K562 (cell line): ENCODE measurements at regions not wholly inside any gene's neighbourhood (a gene's known extent, or its start where the extent isn't known, plus 50 kb on each side); places are given as distances from the start of the nearest gene placed in this dataset.

Experiments used
- ATAC-seq: fragments of 200-7000 bp; cut with Tn5 transposase; 3 replicates; pipeline ENCODE4 v1.9.1; 2020; ENCODE audit warnings: moderate library complexity
- BruUV-seq: library from RNA; stranded (reverse); fragments of 400-500 nt; replicated peaks from 2 replicates; lab custom pipeline; 2021; lab: Mats Ljungman, UMichigan
- CTCF ChIA-PET: fragments of 300-600 bp; formaldehyde crosslinking; extraction: SDS; loops from one replicate; lab custom pipeline; 2021; ENCODE audit warnings: low intra/inter-chr PET ratio; lab: Yijun Ruan, JAX
- POLR2A ChIA-PET: fragments of 300-600, 350-650 bp; sonication (Branson Sonifier 250); formaldehyde crosslinking; extraction: SDS; loops from one replicate; lab custom pipeline; 2021; ENCODE audit warnings: antibody characterized with exemption, inconsistent platforms; lab: Yijun Ruan, JAX
- DNase-seq, 4 experiments: peaks; one replicate each; pipeline versions ENCODE4 v3.0.0 to v3.0.0-alpha.2; 2011 to 2018; ENCODE audit warnings: low spot score in 3 of 4, mixed read lengths in 3 of 4; ENCODE audit errors: extremely low read depth in 1 of 4
- FAIRE-seq: peaks from 2 replicates; lab custom pipeline; 2011; peaks lifted over from hg19 to GRCh38; lab: Jason Lieb, UNC
- H2AFZ ChIP-seq: 2 replicates; pipeline ENCODE4 v1.6.0; 2011; ENCODE audit warnings: low read depth, low read length, control low read depth, inconsistent platforms
- H3K27ac ChIP-seq: fragments of 200-600 bp; 3 replicates; pipeline ENCODE4 v1.8.0; 2011; ENCODE audit warnings: low read depth, mild to moderate bottlenecking, control low read depth, inconsistent platforms, low read length, moderate library complexity, mixed read lengths; ENCODE audit errors: extremely low read depth
- H3K27me3 ChIP-seq, 2 experiments: fragments of 300-600 bp in 1 of 2; 2 replicates in 1 of 2; 3 replicates in 1 of 2; pipeline versions ENCODE4 v1.6.0 to v1.8.0; 2011; ENCODE audit warnings: inconsistent platforms in 2 of 2, low read length in 2 of 2, mild to moderate bottlenecking in 1 of 2, mixed read lengths in 1 of 2, moderate library complexity in 1 of 2; ENCODE audit not compliant: control insufficient read depth in 2 of 2, insufficient read depth in 2 of 2
- H3K36me3 ChIP-seq: fragments of 300-600 bp; 3 replicates; pipeline ENCODE4 v1.8.0; 2011; ENCODE audit warnings: mild to moderate bottlenecking, low read length, inconsistent platforms; ENCODE audit not compliant: control insufficient read depth, insufficient read depth
- H3K4me1 ChIP-seq, 2 experiments: fragments of 200-600 bp in 1 of 2; replicated peaks in 1 of 2; 2 replicates in 1 of 2; 3 replicates in 1 of 2; pipeline versions ENCODE4 v1.5.1 to v1.8.0; 2011; ENCODE audit warnings: inconsistent platforms in 2 of 2, low read length in 2 of 2, mild to moderate bottlenecking in 1 of 2, mixed read lengths in 1 of 2, moderate library complexity in 1 of 2; ENCODE audit not compliant: control insufficient read depth in 2 of 2, insufficient read depth in 2 of 2
- H3K4me2 ChIP-seq: 2 replicates; pipeline ENCODE4 v1.6.1; 2011; ENCODE audit warnings: low read length, control low read depth, inconsistent platforms, mixed read lengths; ENCODE audit not compliant: insufficient read depth
- H3K4me3 ChIP-seq: fragments of 200-600 bp; sonication (generic), shearing (Covaris generic); 2 replicates; pipeline ENCODE4 v1.5.1; 2016; ENCODE audit warnings: control low read depth, inconsistent platforms
- H3K79me2 ChIP-seq: fragments of 200-600 bp; 3 replicates; pipeline ENCODE4 v1.8.0; 2011; ENCODE audit warnings: low read length, inconsistent platforms; ENCODE audit not compliant: control insufficient read depth, insufficient read depth
- H3K9ac ChIP-seq, 2 experiments: 2 replicates each; pipeline versions ENCODE4 v1.6.0 to v1.6.1; 2011; ENCODE audit warnings: low read depth in 2 of 2, low read length in 2 of 2, control low read depth in 1 of 2, inconsistent platforms in 1 of 2, mild to moderate bottlenecking in 1 of 2, mixed read lengths in 1 of 2; ENCODE audit not compliant: insufficient read depth in 1 of 2
- H3K9me1 ChIP-seq: one replicate; pipeline ENCODE4 v1.6.0; 2011; ENCODE audit warnings: inconsistent platforms, mild to moderate bottlenecking, low read length, moderate library complexity; ENCODE audit not compliant: control insufficient read depth, insufficient read depth
- H3K9me3 ChIP-seq: replicated peaks from 2 replicates; pipeline ENCODE4 v1.5.1; 2011; ENCODE audit warnings: low read depth, low read length, inconsistent platforms; ENCODE audit not compliant: control insufficient read depth, insufficient read depth
- H4K20me1 ChIP-seq: replicated peaks from 2 replicates; pipeline ENCODE4 v1.6.1; 2011; ENCODE audit warnings: low read length, inconsistent platforms, mixed read lengths; ENCODE audit not compliant: control insufficient read depth, insufficient read depth
- DNMT1 ChIP-seq: fragments of 450-650 bp; IDR thresholded peaks from 2 replicates; pipeline ENCODE4 v1.6.1; 2016; ENCODE audit warnings: antibody characterized with exemption, mild to moderate bottlenecking
- FUS ChIP-seq: fragments of 200-400 bp; formaldehyde crosslinking; optimal IDR thresholded peaks from 2 replicates; pipeline ENCODE3; 2017; ENCODE audit warnings: low read depth, low read length
- HOXB6 ChIP-seq: fragments of 250-450 bp; sonication (Bioruptor Pico); IDR thresholded peaks from 2 replicates; pipeline ENCODE4 v1.5.1; 2022; ENCODE audit warnings: mild to moderate bottlenecking, borderline replicate concordance
- JUN ChIP-seq, 2 experiments: sonication (generic) in 1 of 2; formaldehyde crosslinking in 1 of 2; IDR thresholded peaks; 2 replicates each; pipeline versions ENCODE4 v1.6.1 to v1.8.0; 2012 to 2022; ENCODE audit warnings: borderline replicate concordance in 2 of 2, mild to moderate bottlenecking in 2 of 2, improper control_type of control experiment in 1 of 2, low read depth in 1 of 2, low read length in 1 of 2, missing genetic modification reagents in 1 of 2
- KHSRP ChIP-seq: fragments of 450-650 bp; IDR thresholded peaks from 2 replicates; pipeline ENCODE4 v1.6.1; 2017
- POLR2H ChIP-seq: IDR thresholded peaks from 2 replicates; pipeline ENCODE4 v1.6.1; 2016; ENCODE audit warnings: missing genetic modification characterization, low read depth, mild to moderate bottlenecking, control low read depth, missing compliant biosample characterization, moderate library complexity
- WHSC1 ChIP-seq: IDR thresholded peaks from one replicate; pipeline ENCODE4 v1.6.1; 2012; ENCODE audit warnings: low read length, control low read depth, inconsistent platforms
- ZKSCAN8 ChIP-seq: fragments of 200-800 bp; sonication (Bioruptor generic); IDR thresholded peaks from 2 replicates; pipeline ENCODE4 v1.6.1; 2016; ENCODE audit warnings: missing genetic modification characterization, missing compliant biosample characterization
- ZNF232 ChIP-seq: sonication (generic); formaldehyde crosslinking; IDR thresholded peaks from 2 replicates; pipeline ENCODE4 v1.8.0; 2022; ENCODE audit warnings: mild to moderate bottlenecking, missing genetic modification reagents
- ZNF324 ChIP-seq: fragments of 250-450 bp; sonication (Bioruptor Pico); IDR thresholded peaks from 2 replicates; pipeline ENCODE4 v1.4.0; 2020; ENCODE audit warnings: mild to moderate bottlenecking
- ZNF444 ChIP-seq: fragments of 250-450 bp; sonication (Bioruptor Pico); IDR thresholded peaks from 2 replicates; pipeline ENCODE4 v1.4.0; 2020; ENCODE audit warnings: mild to moderate bottlenecking, moderate library complexity
- WGBS: fragments of 100-300 bp; shearing (Covaris generic); methylation state at CpG from one replicate; pipeline ENCODE4 v1.1.6; 2016; ENCODE audit warnings: low coverage, mixed read lengths; ENCODE audit not compliant: insufficient coverage; ENCODE audit errors: missing lambda C conversion rate; 5-methylcytosine and 5-hydroxymethylcytosine counted together
- in situ Hi-C: fragments of 300-500 bp; cut with MboI; formaldehyde crosslinking; loops from 4 replicates; pipeline ENCODE4 v1.15.0; 2018; ENCODE audit warnings: inconsistent platforms, mixed read lengths
- intact Hi-C: fragments of 100-400 bp; cut with micrococcal nuclease; formaldehyde crosslinking; loops from 2 replicates; pipeline ENCODE4 v1.14.2; 2022
- TF ChIP-seq, protein P1 (sequence below): fragments of 450-650 bp; IDR thresholded peaks from 2 replicates; pipeline ENCODE4 v1.6.1; 2017; ENCODE audit warnings: mild to moderate bottlenecking, moderate library complexity
- TF ChIP-seq, protein P2 (sequence below): sonication (generic); formaldehyde crosslinking; IDR thresholded peaks from 2 replicates; pipeline ENCODE4 v1.8.1; 2023; ENCODE audit warnings: missing genetic modification reagents, mild to moderate bottlenecking, borderline replicate concordance
- TF ChIP-seq, protein P3 (sequence below): sonication (generic); IDR thresholded peaks from 2 replicates; pipeline ENCODE4 v1.6.1; 2016

DNA sequence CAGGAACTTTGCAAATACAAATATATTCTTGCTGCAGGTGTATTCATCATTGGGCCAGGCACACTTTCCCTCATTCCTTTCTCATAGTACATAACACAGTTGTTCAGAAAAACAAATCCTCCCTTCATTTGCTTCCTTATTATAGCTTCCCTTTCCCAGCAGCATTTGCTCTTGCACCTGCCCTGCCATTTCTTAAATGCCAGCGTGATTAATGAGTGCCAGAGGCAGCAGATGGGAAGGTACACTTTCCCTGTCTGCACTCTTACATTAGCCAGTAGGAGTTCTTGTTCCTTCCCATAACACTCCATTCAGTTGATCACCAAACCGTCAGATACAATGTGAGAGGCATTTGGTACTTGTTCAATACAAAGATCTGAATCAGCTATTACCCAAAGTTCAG lies 128.5 kb upstream of the GAP43 start:
- Histone ChIP-seq H3K27ac (no peak overlapping the region), H3K4me3 (no peak overlapping the region), H3K9me1 (no peaks in the 10 kb centered on the region), H3K4me2 (no peak overlapping the region), H3K9ac (no peak overlapping the region), H3K9me3 (no peaks in the 10 kb centered on the region), H2AFZ (no peak overlapping the region), H3K4me1 (no peaks in the 10 kb centered on the region), H3K79me2 (no peaks in the 10 kb centered on the region), H3K27me3 (no peaks in the 10 kb centered on the region), H4K20me1 (no peaks in the 10 kb centered on the region), H3K36me3 (no peaks in the 10 kb centered on the region)
- 0% methylated on average over 2 of the region's 2 CpGs for WGBS
- FAIRE-seq (no peak), ATAC-seq (no peak), DNase-seq (no peak)
- POLR2A ChIA-PET = no interaction called here
- intact Hi-C loops (no loop called here), in situ Hi-C loops (no loop called here)
- TF ChIP-seq ZNF324 (CRISPR knock-in tag) (no peak), HOXB6 (no peak), ZKSCAN8 (CRISPR knock-in tag) (no peak), WHSC1 (no peak), JUN (IDR thresholded peaks at IDR 0.05; ENCODE audit: borderline replicate concordance, low read depth, low read length) (no peak), JUN (CRISPR knock-in tag; IDR thresholded peaks at IDR 0.05; ENCODE audit: borderline replicate concordance) (no peak), POLR2H (tag) (no peak), ZNF444 (CRISPR knock-in tag) (no peak), FUS (no peak), ZNF232 (no peak), KHSRP (no peak), DNMT1 (no peak)
- TF ChIP-seq, protein P1, sequence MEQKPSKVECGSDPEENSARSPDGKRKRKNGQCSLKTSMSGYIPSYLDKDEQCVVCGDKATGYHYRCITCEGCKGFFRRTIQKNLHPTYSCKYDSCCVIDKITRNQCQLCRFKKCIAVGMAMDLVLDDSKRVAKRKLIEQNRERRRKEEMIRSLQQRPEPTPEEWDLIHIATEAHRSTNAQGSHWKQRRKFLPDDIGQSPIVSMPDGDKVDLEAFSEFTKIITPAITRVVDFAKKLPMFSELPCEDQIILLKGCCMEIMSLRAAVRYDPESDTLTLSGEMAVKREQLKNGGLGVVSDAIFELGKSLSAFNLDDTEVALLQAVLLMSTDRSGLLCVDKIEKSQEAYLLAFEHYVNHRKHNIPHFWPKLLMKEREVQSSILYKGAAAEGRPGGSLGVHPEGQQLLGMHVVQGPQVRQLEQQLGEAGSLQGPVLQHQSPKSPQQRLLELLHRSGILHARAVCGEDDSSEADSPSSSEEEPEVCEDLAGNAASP = no peak
- TF ChIP-seq, protein P2, sequence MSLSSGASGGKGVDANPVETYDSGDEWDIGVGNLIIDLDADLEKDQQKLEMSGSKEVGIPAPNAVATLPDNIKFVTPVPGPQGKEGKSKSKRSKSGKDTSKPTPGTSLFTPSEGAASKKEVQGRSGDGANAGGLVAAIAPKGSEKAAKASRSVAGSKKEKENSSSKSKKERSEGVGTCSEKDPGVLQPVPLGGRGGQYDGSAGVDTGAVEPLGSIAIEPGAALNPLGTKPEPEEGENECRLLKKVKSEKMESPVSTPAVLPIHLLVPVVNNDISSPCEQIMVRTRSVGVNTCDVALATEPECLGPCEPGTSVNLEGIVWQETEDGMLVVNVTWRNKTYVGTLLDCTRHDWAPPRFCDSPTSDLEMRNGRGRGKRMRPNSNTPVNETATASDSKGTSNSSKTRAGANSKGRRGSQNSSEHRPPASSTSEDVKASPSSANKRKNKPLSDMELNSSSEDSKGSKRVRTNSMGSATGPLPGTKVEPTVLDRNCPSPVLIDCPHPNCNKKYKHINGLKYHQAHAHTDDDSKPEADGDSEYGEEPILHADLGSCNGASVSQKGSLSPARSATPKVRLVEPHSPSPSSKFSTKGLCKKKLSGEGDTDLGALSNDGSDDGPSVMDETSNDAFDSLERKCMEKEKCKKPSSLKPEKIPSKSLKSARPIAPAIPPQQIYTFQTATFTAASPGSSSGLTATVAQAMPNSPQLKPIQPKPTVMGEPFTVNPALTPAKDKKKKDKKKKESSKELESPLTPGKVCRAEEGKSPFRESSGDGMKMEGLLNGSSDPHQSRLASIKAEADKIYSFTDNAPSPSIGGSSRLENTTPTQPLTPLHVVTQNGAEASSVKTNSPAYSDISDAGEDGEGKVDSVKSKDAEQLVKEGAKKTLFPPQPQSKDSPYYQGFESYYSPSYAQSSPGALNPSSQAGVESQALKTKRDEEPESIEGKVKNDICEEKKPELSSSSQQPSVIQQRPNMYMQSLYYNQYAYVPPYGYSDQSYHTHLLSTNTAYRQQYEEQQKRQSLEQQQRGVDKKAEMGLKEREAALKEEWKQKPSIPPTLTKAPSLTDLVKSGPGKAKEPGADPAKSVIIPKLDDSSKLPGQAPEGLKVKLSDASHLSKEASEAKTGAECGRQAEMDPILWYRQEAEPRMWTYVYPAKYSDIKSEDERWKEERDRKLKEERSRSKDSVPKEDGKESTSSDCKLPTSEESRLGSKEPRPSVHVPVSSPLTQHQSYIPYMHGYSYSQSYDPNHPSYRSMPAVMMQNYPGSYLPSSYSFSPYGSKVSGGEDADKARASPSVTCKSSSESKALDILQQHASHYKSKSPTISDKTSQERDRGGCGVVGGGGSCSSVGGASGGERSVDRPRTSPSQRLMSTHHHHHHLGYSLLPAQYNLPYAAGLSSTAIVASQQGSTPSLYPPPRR (CRISPR knock-in tag) = no peak
- TF ChIP-seq, protein P3, sequence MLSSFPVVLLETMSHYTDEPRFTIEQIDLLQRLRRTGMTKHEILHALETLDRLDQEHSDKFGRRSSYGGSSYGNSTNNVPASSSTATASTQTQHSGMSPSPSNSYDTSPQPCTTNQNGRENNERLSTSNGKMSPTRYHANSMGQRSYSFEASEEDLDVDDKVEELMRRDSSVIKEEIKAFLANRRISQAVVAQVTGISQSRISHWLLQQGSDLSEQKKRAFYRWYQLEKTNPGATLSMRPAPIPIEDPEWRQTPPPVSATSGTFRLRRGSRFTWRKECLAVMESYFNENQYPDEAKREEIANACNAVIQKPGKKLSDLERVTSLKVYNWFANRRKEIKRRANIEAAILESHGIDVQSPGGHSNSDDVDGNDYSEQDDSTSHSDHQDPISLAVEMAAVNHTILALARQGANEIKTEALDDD = no peak
- CTCF ChIA-PET = no interaction called here
- no TSS peak for BruUV-seq
